ENCODE measurements at regions not wholly inside any gene's neighbourhood (a gene's known extent, or its start where the extent isn't known, plus 50 kb on each side); places are given as distances from the start of the nearest gene placed in this dataset.

DNA sequence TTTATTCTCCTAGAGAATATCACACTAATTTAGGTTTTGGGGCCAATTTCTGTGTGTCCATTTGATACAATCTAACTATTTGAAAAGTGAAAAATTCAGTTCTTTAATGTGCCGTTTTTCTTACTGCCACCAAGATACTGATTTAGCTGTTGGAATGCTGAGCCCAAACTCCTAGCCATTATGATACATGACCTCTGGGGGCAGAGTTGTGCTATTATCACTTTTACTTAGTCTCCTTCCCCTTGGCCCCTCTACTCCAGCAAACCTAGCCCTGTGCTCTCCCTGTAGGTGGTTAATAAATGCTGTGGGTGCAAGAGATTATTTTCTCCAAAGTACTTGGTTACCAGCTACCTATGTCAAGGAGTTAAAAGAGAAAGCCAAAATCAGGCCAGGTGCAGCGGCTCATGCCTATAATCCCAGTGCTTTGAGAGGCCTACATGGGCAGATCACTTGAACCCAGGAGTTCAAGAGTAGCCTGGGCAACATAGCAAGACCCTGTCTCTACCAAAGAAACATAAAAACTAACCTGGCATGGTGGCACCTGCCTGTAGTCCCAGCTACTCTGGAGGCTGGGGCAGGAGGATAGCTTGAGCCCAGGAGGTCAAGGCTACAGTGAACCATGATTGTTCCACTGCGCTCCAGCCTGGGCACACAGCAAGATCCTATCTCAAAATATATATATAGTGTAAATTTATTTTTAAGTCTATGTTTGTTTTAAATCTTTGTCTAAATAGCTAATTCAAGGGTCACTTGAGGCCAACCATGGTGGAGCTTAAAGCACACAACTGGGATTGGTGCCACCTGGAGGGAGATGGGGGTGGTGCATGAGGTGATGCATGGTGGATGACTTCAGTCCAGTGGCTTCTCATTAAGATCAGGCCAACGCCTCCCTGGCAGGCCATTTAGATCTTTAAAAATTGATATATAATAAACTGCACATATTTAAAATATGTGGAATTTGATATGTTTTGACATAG is 193.2 kb upstream of the PLET1 start:
- TF ChIP-seq, protein P1, sequence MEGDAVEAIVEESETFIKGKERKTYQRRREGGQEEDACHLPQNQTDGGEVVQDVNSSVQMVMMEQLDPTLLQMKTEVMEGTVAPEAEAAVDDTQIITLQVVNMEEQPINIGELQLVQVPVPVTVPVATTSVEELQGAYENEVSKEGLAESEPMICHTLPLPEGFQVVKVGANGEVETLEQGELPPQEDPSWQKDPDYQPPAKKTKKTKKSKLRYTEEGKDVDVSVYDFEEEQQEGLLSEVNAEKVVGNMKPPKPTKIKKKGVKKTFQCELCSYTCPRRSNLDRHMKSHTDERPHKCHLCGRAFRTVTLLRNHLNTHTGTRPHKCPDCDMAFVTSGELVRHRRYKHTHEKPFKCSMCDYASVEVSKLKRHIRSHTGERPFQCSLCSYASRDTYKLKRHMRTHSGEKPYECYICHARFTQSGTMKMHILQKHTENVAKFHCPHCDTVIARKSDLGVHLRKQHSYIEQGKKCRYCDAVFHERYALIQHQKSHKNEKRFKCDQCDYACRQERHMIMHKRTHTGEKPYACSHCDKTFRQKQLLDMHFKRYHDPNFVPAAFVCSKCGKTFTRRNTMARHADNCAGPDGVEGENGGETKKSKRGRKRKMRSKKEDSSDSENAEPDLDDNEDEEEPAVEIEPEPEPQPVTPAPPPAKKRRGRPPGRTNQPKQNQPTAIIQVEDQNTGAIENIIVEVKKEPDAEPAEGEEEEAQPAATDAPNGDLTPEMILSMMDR (IDR thresholded peaks at IDR 0.05), result peak; percentile 58
- H3K4me1 ChIP-seq (ENCODE audit: insufficient read depth, low read length), result peaks cover 3% of the 10 kb centered on the region
- no peak overlapping the region for H3K4me3 Mint-ChIP-seq
- peak; percentile 52 for ATAC-seq (ENCODE audit: poor library complexity)
- no peak overlapping the region for H3K27ac Mint-ChIP-seq
- H3K9me3 ChIP-seq (ENCODE audit: control insufficient read depth in 1 of 2, insufficient read depth in 1 of 2, low read length in 2 of 2), result no peaks in the 10 kb centered on the region
- H3K9me3 Mint-ChIP-seq, result no peaks in the 10 kb centered on the region
- intact Hi-C loops (cut with DNase I, micrococcal nuclease), result loop anchor here (1.0 to 10.0 kb wide), 3 partner anchors 162 to 229 kb away; partner anchors contain the start of gene PTS (in 1 of the 2)
- no peaks in the 10 kb centered on the region for H3K27me3 Mint-ChIP-seq
- no peaks in the 10 kb centered on the region for H3K27me3 ChIP-seq (ENCODE audit: control insufficient read depth in 1 of 2, insufficient read depth in 2 of 2, low read length in 2 of 2)
- H3K4me1 Mint-ChIP-seq (ENCODE audit: low read depth), result no peaks in the 10 kb centered on the region
- H3K36me3 Mint-ChIP-seq (ENCODE audit: low read depth), result no peaks in the 10 kb centered on the region
- DNase-seq, result peak in 11 of 14 experiments; percentile 2 to 62 (median 25)
- ChIA-PET POLR2A (no interaction called here), CTCF (interaction anchor here (1.0 kb wide), 1 partner anchor 234 kb away, joined by 3 read pairs; no protein-coding TSS in a partner anchor)
- no peaks in the 10 kb centered on the region for H3K36me3 ChIP-seq (ENCODE audit: insufficient read depth, low read length)
- H3K4me3 ChIP-seq (ENCODE audit: low read length), result no peak overlapping the region
- H3K27ac ChIP-seq (ENCODE audit: low read depth in 1 of 2, low read length in 2 of 2), result no peak overlapping the region

DNA sequence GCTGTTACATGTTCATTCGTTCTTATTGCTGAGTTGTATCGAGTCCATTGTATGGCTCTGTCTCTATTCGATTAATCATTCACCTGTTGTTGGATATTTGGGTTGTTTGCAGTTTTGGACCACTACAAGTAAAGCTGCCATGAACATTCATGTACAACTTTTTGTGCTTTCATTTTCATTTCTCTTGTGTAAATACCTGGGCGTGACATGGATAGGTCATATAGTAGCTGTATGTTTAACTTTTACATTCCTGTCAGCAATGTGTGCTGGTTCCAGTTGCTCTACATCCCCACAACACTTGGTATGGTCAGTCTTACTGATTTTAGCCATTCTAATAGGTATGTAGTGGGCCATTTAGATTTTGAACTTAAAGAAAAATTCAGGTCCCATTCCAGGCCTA is 194.2 kb upstream of the PLET1 start:
- ATAC-seq (ENCODE audit: poor library complexity) (no peak), DNase-seq (no peak)
- Mint-ChIP-seq H3K27ac (no peak overlapping the region), H3K4me3 (no peak overlapping the region), H3K9me3 (no peaks in the 10 kb centered on the region), H3K4me1 (ENCODE audit: low read depth) (no peaks in the 10 kb centered on the region), H3K36me3 (ENCODE audit: low read depth) (no peaks in the 10 kb centered on the region), H3K27me3 (no peaks in the 10 kb centered on the region)
- Histone ChIP-seq H3K36me3 (ENCODE audit: insufficient read depth, low read length) (no peaks in the 10 kb centered on the region), H3K4me1 (ENCODE audit: insufficient read depth, low read length) (peaks cover 3% of the 10 kb centered on the region), H3K27me3 (ENCODE audit: control insufficient read depth in 1 of 2, insufficient read depth in 2 of 2, low read length in 2 of 2) (no peaks in the 10 kb centered on the region), H3K27ac (ENCODE audit: low read depth in 1 of 2, low read length in 2 of 2) (no peak overlapping the region), H3K9me3 (ENCODE audit: control insufficient read depth in 1 of 2, insufficient read depth in 1 of 2, low read length in 2 of 2) (no peaks in the 10 kb centered on the region), H3K4me3 (ENCODE audit: low read length) (no peak overlapping the region)
- TF ChIP-seq, protein P1 (IDR thresholded peaks at IDR 0.05), result no peak
- POLR2A ChIA-PET, result no interaction called here
- CTCF ChIA-PET, result no interaction called here
- intact Hi-C loops (cut with DNase I, micrococcal nuclease), result loop anchor here (1.0 to 10.0 kb wide), 3 partner anchors 163 to 230 kb away; partner anchors contain the start of gene PTS (in 1 of the 2)

DNA sequence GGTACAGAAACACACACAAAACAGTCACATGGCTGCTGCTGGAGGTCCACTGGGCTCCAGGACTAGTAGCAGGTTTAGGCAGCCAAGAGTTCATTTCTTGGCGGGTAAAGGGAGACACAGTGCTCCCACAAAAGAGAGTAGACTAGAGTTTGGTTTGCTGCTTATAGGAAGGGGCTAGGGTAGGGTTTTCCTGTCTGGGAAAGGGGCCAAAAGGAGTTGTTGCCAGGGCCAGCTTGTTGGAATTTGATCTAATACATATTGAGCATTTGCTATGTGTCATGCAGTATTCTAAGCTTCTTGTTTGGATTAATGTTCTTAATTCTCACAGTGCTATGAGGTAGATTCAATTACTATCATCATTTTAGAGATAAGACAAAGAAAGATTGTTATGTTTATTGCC is 195.1 kb upstream of the PLET1 start:
- CTCF ChIA-PET, result no interaction called here

More for the DNA sequence above, 195.1 kb upstream of the PLET1 start:
- intact Hi-C loops (cut with DNase I, micrococcal nuclease), result loop anchor here in 1 of 2 experiments (10.0 kb wide), 1 partner anchor 231 kb away; the partner anchor contains the start of gene PTS
- POLR2A ChIA-PET, result no interaction called here
- Histone ChIP-seq H3K27ac (ENCODE audit: low read depth in 1 of 2, low read length in 2 of 2) (no peak overlapping the region), H3K36me3 (ENCODE audit: insufficient read depth, low read length) (no peaks in the 10 kb centered on the region), H3K9me3 (ENCODE audit: control insufficient read depth in 1 of 2, insufficient read depth in 1 of 2, low read length in 2 of 2) (no peaks in the 10 kb centered on the region), H3K27me3 (ENCODE audit: control insufficient read depth in 1 of 2, insufficient read depth in 2 of 2, low read length in 2 of 2) (no peaks in the 10 kb centered on the region), H3K4me1 (ENCODE audit: insufficient read depth, low read length) (peaks cover 3% of the 10 kb centered on the region), H3K4me3 (ENCODE audit: low read length) (no peak overlapping the region)
- Mint-ChIP-seq H3K4me1 (ENCODE audit: low read depth) (no peaks in the 10 kb centered on the region), H3K9me3 (no peaks in the 10 kb centered on the region), H3K36me3 (ENCODE audit: low read depth) (no peaks in the 10 kb centered on the region), H3K27ac (no peak overlapping the region), H3K27me3 (no peaks in the 10 kb centered on the region), H3K4me3 (no peak overlapping the region)
- DNase-seq (no peak), ATAC-seq (ENCODE audit: poor library complexity) (no peak)
- TF ChIP-seq, protein P1 (IDR thresholded peaks at IDR 0.05), result no peak

Data from CD4-positive, alpha-beta T cell (primary cell).